Nucleus accumbens (tissue), 56 donors: ENCODE measurements at regions not wholly inside any gene's neighbourhood (a gene's known extent, or its start where the extent isn't known, plus 50 kb on each side); places are given as distances from the start of the nearest gene placed in this dataset.

ENCODE experiments used
- DNase-seq, 56 donors: peaks; one replicate each; lab custom pipeline; 2025; lab: John Stamatoyannopoulos, UW

GRCh38 chr17:71883258-71883657, 237.6 kb upstream of the SOX9 start:
- DNase-seq = no peak

- DNase-seq = no peak
These were observed 237.0 kb upstream of the SOX9 start for GRCh38 chr17:71883845-71884244.

- no peak for DNase-seq
These were observed 235.2 kb upstream of the SOX9 start for GRCh38 chr17:71885662-71886061.

- DNase-seq = no peak
These were observed 221.5 kb upstream of the SOX9 start for GRCh38 chr17:71899317-71899716.

- no peak for DNase-seq
These were observed 220.1 kb upstream of the SOX9 start for GRCh38 chr17:71900621-71901229.

GRCh38 chr17:71902894-71903506, 217.8 kb upstream of the SOX9 start:
- no peak for DNase-seq

GRCh38 chr17:71905376-71906031, 215.3 kb upstream of the SOX9 start:
- no peak for DNase-seq

- DNase-seq = no peak
These were observed 211.7 kb upstream of the SOX9 start for GRCh38 chr17:71909155-71909554.

GRCh38 chr17:71910002-71910401, 210.8 kb upstream of the SOX9 start:
- DNase-seq = no peak

GRCh38 chr17:71914042-71914441, 206.8 kb upstream of the SOX9 start:
- DNase-seq = no peak

GRCh38 chr17:71914812-71915211, 206.0 kb upstream of the SOX9 start:
- DNase-seq = no peak

- no peak for DNase-seq
These were observed 203.1 kb upstream of the SOX9 start for GRCh38 chr17:71917715-71918114.

- peak in 2 of 56 donors; percentile 10 to 24 for DNase-seq
These were observed 201.6 kb upstream of the SOX9 start for GRCh38 chr17:71919186-71919585.

GRCh38 chr17:71919896-71920295, 200.9 kb upstream of the SOX9 start:
- no peak for DNase-seq

GRCh38 chr17:71921796-71922195, 199.0 kb upstream of the SOX9 start:
- DNase-seq = no peak

- DNase-seq = no peak
These were observed 198.4 kb upstream of the SOX9 start for GRCh38 chr17:71922439-71922838.

- DNase-seq = no peak
These were observed 193.9 kb upstream of the SOX9 start for GRCh38 chr17:71926746-71927398.

GRCh38 chr17:71933306-71933705, 187.5 kb upstream of the SOX9 start:
- DNase-seq = no peak

GRCh38 chr17:71934520-71934919, 186.3 kb upstream of the SOX9 start:
- DNase-seq = no peak

- DNase-seq = no peak
These were observed 185.5 kb upstream of the SOX9 start for GRCh38 chr17:71935341-71935740.

GRCh38 chr17:71936977-71937376, 183.8 kb upstream of the SOX9 start:
- DNase-seq = no peak

- DNase-seq = no peak
These were observed 182.9 kb upstream of the SOX9 start for GRCh38 chr17:71937914-71938313.
